ENCODE measurements at regions not wholly inside any gene's neighbourhood (a gene's known extent, or its start where the extent isn't known, plus 50 kb on each side); places are given as distances from the start of the nearest gene placed in this dataset.

- DNase-seq: no peak
These were observed 96.1 kb downstream of the VEGFA start for GRCh38 chr6:43865932-43866645.

GRCh38 chr6:43865086-43865485, 95.1 kb downstream of the VEGFA start:
- DNase-seq: no peak

GRCh38 chr6:43862925-43863324, 92.9 kb downstream of the VEGFA start:
- DNase-seq: no peak

GRCh38 chr6:43861212-43861894, 91.3 kb downstream of the VEGFA start:
- DNase-seq: no peak

DNA sequence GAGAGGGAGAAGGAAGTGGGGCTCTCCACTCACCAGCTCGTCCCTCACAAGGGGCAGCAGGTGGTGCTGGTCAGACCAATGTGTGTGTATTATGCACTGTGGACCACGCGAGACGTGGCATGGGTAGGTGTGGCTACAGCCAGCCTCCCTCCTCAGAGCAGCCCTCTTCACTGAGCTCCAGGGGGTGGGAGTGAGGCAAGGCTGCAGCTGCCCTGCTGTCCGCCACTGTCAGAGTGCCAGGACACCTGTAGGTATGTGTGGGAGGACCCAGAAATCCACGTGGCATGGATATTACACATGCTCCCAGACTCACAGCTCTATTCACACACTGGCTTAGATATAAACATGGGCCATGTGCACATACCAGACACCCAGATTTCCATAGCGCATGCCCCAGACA, 90.3 kb downstream of the VEGFA start:
- no peak for DNase-seq

DNA sequence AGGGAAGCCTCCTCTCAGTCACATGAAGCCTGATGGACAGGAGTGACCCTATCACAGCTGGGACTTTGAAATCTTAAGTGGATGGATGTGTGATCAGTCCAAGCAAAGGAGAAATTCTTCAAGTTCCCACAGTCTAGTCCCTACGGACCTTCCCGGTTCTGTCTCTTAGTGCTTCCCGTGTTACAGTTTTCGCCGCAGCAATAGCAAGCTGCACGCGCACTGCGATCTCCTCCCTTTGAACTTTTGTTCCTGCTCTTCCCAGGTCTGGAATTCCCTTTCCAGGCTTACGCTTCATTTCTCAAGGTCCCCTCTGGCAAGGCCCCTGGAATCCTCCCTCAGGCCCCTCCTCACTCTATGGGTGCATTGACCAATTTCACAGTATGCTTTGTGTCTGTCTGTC, 89.2 kb downstream of the VEGFA start:
- DNase-seq: no peak

GRCh38 chr6:43858161-43859153, 88.4 kb downstream of the VEGFA start:
- DNase-seq: no peak

DNA sequence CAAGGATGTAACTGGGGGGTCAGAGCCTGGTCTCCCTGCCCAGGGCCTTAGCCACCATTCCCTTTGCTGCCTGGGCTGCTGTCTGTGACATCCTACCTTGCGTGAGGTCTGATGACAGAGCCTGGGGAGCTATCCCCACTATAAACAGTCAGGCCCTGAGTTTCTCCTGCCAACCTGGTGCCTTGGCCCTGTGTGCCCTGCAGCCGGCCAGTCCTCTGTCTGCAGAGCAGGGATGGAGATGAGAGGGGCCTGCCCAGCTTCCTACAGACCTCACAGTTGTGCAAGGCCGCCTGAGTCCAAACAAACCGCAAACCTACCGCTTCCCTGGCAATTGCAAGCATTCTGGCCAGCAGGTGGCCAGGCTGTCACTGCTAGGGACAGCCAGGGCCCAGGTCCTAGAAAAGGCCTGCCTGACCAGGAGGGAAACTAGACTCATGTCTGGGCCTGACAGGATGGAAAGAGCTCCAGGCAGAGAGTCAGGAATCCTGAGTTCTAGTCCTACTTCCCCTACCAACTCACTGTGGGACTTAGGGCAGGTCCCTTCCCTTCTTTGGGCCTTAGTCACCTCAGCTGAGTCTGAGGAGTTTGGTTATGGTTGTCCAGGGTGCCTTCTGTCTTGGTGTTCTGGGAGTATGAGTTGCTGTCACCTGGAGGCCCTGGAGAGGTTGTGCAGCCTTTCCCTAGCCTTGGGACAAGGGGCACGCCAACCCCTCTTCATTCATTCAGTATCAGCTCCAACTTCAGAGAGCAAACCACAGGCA, 86.2 kb downstream of the VEGFA start:
- no peak for DNase-seq

GRCh38 chr6:43855247-43855646, 85.2 kb downstream of the VEGFA start:
- DNase-seq: no peak

- no peak for DNase-seq
These were observed 83.1 kb downstream of the VEGFA start for GRCh38 chr6:43853066-43853650.

DNA sequence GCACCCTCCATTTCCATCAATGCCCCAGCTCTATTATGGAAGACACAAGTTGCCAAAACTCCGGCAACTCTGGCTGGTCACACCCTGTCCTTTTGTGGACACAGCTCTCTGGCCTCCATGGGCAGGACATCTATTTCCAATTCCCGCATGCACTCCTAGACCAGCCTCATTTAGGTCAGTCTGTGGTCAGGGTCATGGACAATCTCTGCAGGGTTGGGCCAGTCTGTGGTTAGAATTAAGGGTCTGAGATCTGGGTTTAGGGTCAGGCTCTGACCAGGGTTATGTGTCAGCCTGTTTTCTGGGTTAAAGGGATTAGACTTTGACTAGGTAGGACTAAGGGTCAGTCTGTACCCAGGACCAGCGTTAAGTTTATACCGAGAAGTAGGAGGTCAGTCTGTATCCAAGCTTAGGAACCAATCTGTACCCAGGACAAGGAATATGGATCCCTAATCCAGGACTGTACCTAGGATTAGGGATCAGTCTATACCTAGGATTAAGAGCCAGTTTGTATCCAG, 82.4 kb downstream of the VEGFA start:
- no peak for DNase-seq

DNA sequence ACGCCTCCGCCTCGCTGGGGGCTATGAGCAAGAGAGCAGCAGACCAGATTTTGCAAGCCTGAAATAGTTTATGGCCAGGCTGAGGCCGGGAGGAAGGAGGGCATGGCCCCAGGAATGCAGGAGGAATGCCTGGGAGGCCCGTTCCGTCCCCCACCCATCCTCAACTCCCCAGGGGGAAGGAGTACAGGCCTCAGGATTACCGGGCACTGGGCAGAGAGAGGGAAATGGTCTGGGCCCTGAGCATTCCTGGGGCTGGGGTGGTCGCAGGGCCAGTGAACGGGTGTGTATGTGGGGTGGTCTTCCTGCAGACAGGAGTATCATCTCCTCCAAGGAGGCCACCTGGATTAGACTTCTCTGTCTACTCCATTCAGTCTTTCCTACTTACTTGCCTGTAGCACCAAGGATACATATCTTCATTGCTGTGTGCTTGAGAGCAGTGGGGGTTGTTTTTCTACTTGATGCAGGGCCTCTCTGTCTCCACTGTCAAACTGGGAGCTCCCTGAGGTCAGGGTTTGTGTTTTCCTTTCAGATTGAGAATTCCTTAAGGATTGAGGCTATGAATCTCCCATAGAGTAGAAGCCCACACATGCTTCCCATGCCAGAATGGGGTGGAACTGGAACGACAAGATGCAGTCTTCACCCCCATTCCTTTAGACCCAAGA, 81.3 kb downstream of the VEGFA start:
- DNase-seq: no peak

- DNase-seq: no peak
These were observed 80.5 kb downstream of the VEGFA start for GRCh38 chr6:43850314-43851203.

- peak; percentile 4 for DNase-seq
These were observed 79.8 kb downstream of the VEGFA start for GRCh38 chr6:43849844-43850243.

GRCh38 chr6:43848671-43849391, 78.8 kb downstream of the VEGFA start:
- DNase-seq: no peak

DNA sequence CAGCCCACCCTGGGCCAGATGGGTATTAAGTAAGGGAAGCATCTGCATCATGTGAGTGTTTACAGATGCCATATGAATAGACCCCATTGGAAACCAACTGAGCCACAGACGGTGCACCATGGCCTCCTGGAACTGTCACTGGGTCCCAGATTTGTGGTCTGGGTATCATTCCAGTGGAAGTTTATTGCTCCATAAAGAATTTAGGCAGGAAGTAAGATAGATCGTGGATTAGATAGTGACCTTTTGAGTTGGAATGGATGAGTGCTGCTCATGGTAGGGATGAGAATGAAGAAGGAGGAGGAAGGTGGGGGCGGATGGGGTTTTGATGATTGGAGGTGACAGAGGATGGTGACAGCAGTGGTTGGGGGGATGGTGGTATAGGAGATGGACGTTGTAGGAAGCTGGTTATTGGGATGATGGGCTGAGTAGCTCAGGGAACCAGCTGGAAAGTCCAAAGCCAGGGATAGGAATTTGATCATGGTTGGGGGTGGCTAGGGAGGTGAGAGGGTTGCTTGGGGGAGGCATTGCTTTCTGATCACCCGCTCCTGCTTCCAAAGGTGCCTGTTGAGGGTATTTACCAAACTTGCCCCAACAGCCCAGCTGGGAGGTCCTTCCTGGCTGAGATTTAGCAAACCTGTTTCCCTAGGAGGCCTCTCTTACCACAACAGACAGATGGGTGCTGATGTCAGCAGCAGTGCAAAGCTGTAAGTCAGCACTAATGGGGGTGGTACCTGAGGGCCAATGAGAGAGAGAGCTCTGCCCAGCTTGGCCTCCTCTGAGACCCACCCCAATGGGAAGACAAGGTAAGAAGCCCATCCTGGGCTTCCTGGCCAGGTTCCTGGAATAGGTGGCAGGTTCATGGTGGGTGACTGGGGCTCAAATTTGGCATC, 78.0 kb downstream of the VEGFA start:
- no peak for DNase-seq

- DNase-seq: no peak
These were observed 76.5 kb downstream of the VEGFA start for GRCh38 chr6:43846556-43846955.

GRCh38 chr6:43845646-43846045, 75.6 kb downstream of the VEGFA start:
- DNase-seq: no peak

All from DMS153 (cell line).